HepG2 (cell line): ENCODE measurements at regions not wholly inside any gene's neighbourhood (a gene's known extent, or its start where the extent isn't known, plus 50 kb on each side); places are given as distances from the start of the nearest gene placed in this dataset.

Experiments
- CREB1 ChIP-seq, 2 experiments: fragments of 450-650 bp in 1 of 2; IDR thresholded peaks; 2 replicates each; pipeline ENCODE4 v1.6.1; 2016 to 2017; ENCODE audit warnings: control low read depth in 1 of 2, mild to moderate bottlenecking in 1 of 2, missing compliant biosample characterization in 1 of 2, missing genetic modification characterization in 1 of 2
- EZH2 ChIP-seq: conservative IDR thresholded peaks from 2 replicates; pipeline ENCODE4 v1.6.1; 2012; ENCODE audit warnings: mild to moderate bottlenecking, low read depth, low read length, moderate library complexity
- FIP1L1 ChIP-seq: fragments of 200-400 bp; formaldehyde crosslinking; IDR thresholded peaks from 2 replicates; pipeline ENCODE4 v1.6.1; 2018; ENCODE audit warnings: low read depth, mild to moderate bottlenecking, low read length, moderate library complexity, borderline replicate concordance; ENCODE audit not compliant: insufficient read depth
- GPN1 ChIP-seq: sonication (generic); formaldehyde crosslinking; IDR thresholded peaks from 2 replicates; pipeline ENCODE4 v1.5.1; 2020; ENCODE audit warnings: missing genetic modification reagents, borderline replicate concordance
- HOMEZ ChIP-seq: IDR thresholded peaks from 2 replicates; pipeline ENCODE4 v1.6.1; 2016; ENCODE audit warnings: low read depth
- IRF1 ChIP-seq: sonication (generic); formaldehyde crosslinking; IDR thresholded peaks from 2 replicates; pipeline ENCODE4 v1.4.0; 2020; ENCODE audit warnings: low read depth, mild to moderate bottlenecking, missing genetic modification reagents
- RBM22 ChIP-seq: fragments of 200-400 bp; formaldehyde crosslinking; optimal IDR thresholded peaks from 2 replicates; pipeline ENCODE3; 2017; ENCODE audit warnings: mild to moderate bottlenecking, low read length, moderate library complexity
- ZNF672 ChIP-seq: sonication (generic); formaldehyde crosslinking; IDR thresholded peaks from 2 replicates; pipeline ENCODE4 v1.8.1; 2022; ENCODE audit warnings: missing genetic modification reagents
- TF ChIP-seq, protein P1 (sequence below): sonication (generic); formaldehyde crosslinking; conservative IDR thresholded peaks from 2 replicates; pipeline ENCODE4 v1.4.0; 2020; ENCODE audit warnings: missing genetic modification reagents
- TF ChIP-seq, protein P2 (sequence below): sonication (generic); formaldehyde crosslinking; IDR thresholded peaks from 2 replicates; pipeline ENCODE4 v1.5.0; 2020; ENCODE audit warnings: mild to moderate bottlenecking, missing genetic modification reagents, moderate library complexity
- TF ChIP-seq, protein P3 (sequence below): sonication (generic); formaldehyde crosslinking; conservative IDR thresholded peaks from 2 replicates; pipeline ENCODE4 v1.5.0; 2020; ENCODE audit warnings: missing genetic modification reagents

- TF ChIP-seq FIP1L1 (no peak), RBM22 (no peak), HOMEZ (CRISPR knock-in tag) (no peak), ZNF672 (CRISPR knock-in tag) (no peak), GPN1 (CRISPR knock-in tag) (no peak), EZH2 (no peak), IRF1 (CRISPR knock-in tag) (no peak), CREB1 (IDR thresholded peaks at IDR 0.05) (0 out of 2 replicates have a peak, but pooled peaks have one; percentile 37), CREB1 (CRISPR knock-in tag; IDR thresholded peaks at IDR 0.05) (no peak)
- TF ChIP-seq, protein P1, sequence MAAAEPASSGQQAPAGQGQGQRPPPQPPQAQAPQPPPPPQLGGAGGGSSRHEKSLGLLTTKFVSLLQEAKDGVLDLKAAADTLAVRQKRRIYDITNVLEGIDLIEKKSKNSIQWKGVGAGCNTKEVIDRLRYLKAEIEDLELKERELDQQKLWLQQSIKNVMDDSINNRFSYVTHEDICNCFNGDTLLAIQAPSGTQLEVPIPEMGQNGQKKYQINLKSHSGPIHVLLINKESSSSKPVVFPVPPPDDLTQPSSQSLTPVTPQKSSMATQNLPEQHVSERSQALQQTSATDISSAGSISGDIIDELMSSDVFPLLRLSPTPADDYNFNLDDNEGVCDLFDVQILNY (CRISPR knock-in tag): no peak
- TF ChIP-seq, protein P2, sequence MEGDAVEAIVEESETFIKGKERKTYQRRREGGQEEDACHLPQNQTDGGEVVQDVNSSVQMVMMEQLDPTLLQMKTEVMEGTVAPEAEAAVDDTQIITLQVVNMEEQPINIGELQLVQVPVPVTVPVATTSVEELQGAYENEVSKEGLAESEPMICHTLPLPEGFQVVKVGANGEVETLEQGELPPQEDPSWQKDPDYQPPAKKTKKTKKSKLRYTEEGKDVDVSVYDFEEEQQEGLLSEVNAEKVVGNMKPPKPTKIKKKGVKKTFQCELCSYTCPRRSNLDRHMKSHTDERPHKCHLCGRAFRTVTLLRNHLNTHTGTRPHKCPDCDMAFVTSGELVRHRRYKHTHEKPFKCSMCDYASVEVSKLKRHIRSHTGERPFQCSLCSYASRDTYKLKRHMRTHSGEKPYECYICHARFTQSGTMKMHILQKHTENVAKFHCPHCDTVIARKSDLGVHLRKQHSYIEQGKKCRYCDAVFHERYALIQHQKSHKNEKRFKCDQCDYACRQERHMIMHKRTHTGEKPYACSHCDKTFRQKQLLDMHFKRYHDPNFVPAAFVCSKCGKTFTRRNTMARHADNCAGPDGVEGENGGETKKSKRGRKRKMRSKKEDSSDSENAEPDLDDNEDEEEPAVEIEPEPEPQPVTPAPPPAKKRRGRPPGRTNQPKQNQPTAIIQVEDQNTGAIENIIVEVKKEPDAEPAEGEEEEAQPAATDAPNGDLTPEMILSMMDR (CRISPR knock-in tag): no peak
- TF ChIP-seq, protein P3, sequence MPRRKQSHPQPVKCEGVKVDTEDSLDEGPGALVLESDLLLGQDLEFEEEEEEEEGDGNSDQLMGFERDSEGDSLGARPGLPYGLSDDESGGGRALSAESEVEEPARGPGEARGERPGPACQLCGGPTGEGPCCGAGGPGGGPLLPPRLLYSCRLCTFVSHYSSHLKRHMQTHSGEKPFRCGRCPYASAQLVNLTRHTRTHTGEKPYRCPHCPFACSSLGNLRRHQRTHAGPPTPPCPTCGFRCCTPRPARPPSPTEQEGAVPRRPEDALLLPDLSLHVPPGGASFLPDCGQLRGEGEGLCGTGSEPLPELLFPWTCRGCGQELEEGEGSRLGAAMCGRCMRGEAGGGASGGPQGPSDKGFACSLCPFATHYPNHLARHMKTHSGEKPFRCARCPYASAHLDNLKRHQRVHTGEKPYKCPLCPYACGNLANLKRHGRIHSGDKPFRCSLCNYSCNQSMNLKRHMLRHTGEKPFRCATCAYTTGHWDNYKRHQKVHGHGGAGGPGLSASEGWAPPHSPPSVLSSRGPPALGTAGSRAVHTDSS (CRISPR knock-in tag): no peak
These were observed 318.3 kb upstream of the MYT1L start for GRCh38 chr2:2649109-2650072.
